Left lung (tissue), 4 donors: ENCODE measurements at regions not wholly inside any gene's neighbourhood (a gene's known extent, or its start where the extent isn't known, plus 50 kb on each side); places are given as distances from the start of the nearest gene placed in this dataset.
A peak's percentile ranks its signal among the peaks of the same experiment; 100 is the strongest.

Experiments
- ATAC-seq: fragments of 200-7000 bp; cut with Tn5 transposase; one replicate; pipeline ENCODE4 v1.9.1; 2020; ENCODE audit warnings: moderate library complexity
- DNase-seq, 4 donors: peaks; one replicate each; pipeline ENCODE4 v3.0.0-alpha.2; 2013 to 2020
- H3K27ac ChIP-seq, 2 donors: fragments of 200-600 bp; sonication (generic) in 1 of 2; one replicate each; pipeline versions ENCODE4 v1.5.0 to v1.8.0; 2020 to 2021
- H3K27me3 ChIP-seq, 2 donors: fragments of 200-600 bp; sonication (generic) in 1 of 2; one replicate each; pipeline versions ENCODE4 v1.5.0 to v1.8.0; 2020 to 2021
- H3K36me3 ChIP-seq, 2 donors: fragments of 200-600 bp; sonication (generic) in 1 of 2; one replicate each; pipeline versions ENCODE4 v1.5.0 to v1.8.0; 2020 to 2021
- H3K4me1 ChIP-seq, 2 donors: fragments of 200-600 bp; one replicate each; pipeline ENCODE4 v1.8.0; 2021
- H3K4me3 ChIP-seq, 2 donors: fragments of 200-600 bp; sonication (generic) in 1 of 2; one replicate each; pipeline versions ENCODE4 v1.5.0 to v1.8.0; 2020 to 2021; ENCODE audit warnings: mild to moderate bottlenecking in 1 of 2
- H3K9me3 ChIP-seq, 2 donors: fragments of 200-600 bp; sonication (generic) in 1 of 2; one replicate each; pipeline versions ENCODE4 v1.5.0 to v1.8.0; 2020 to 2021
- CTCF ChIP-seq, 2 donors: fragments of 200-600 bp; sonication (generic) in 1 of 2; IDR thresholded peaks; one replicate each; pipeline versions ENCODE4 v1.5.0 to v1.8.0; 2021; ENCODE audit warnings: antibody characterized with exemption in 2 of 2
- intact Hi-C, 2 donors: fragments of 100-400 bp; cut with DNase I; formaldehyde crosslinking; loops; one replicate each; pipeline versions ENCODE4 v1.11.2 to v1.14.2; 2022
- donor health status: DM: no; HTN: yes; CAD: no.
- donor health status: DM: no; HTN: no; CAD: no.

GRCh38 chrX:51407520-51408409 lies 75.1 kb downstream of the NUDT10 start:
- Histone ChIP-seq H3K36me3 (no peaks in the 10 kb centered on the region), H3K27ac (no peak overlapping the region), H3K4me3 (no peak overlapping the region), H3K4me1 (no peaks in the 10 kb centered on the region), H3K9me3 (no peaks in the 10 kb centered on the region), H3K27me3 (peaks cover 0 to 3% of the 10 kb centered on the region in 2 donors)
- no peak for ATAC-seq
- TF ChIP-seq CTCF (IDR thresholded peaks at IDR 0.05) = no peak
- DNase-seq = no peak
- intact Hi-C loops = no loop called here

- no peak for DNase-seq
- ATAC-seq = no peak
Observed at GRCh38 chrX:51406688-51407519, 74.3 kb downstream of the NUDT10 start.

GRCh38 chrX:51404445-51404844 lies 71.8 kb downstream of the NUDT10 start:
- peaks cover 0 to 3% of the 10 kb centered on the region in 2 donors for H3K27me3 ChIP-seq
- no peaks in the 10 kb centered on the region for H3K36me3 ChIP-seq
- H3K9me3 ChIP-seq = no peaks in the 10 kb centered on the region
- no peak for TF ChIP-seq CTCF (IDR thresholded peaks at IDR 0.05)
- no peaks in the 10 kb centered on the region for H3K4me1 ChIP-seq
- ATAC-seq (no peak), DNase-seq (no peak)
- H3K27ac ChIP-seq = no peak overlapping the region
- intact Hi-C loops = no loop called here
- no peak overlapping the region for H3K4me3 ChIP-seq

More at GRCh38 chrX:51406688-51407519, 74.3 kb downstream of the NUDT10 start:
- no peaks in the 10 kb centered on the region for H3K9me3 ChIP-seq
- intact Hi-C loops = no loop called here
- H3K4me3 ChIP-seq = no peak overlapping the region
- H3K27me3 ChIP-seq = peaks cover 0 to 3% of the 10 kb centered on the region in 2 donors
- no peak overlapping the region for H3K27ac ChIP-seq
- TF ChIP-seq CTCF (IDR thresholded peaks at IDR 0.05) = no peak
- no peaks in the 10 kb centered on the region for H3K4me1 ChIP-seq
- no peaks in the 10 kb centered on the region for H3K36me3 ChIP-seq

GRCh38 chrX:51395810-51396728 lies 63.4 kb downstream of the NUDT10 start:
- peak; percentile 86 for ATAC-seq
- DNase-seq = peak; percentile 34 to 51 (median 35)
- Histone ChIP-seq H3K9me3 (no peaks in the 10 kb centered on the region), H3K27ac (no peak overlapping the region), H3K4me3 (peak overlapping the region in 1 of 2 donors; percentile 29), H3K36me3 (no peaks in the 10 kb centered on the region), H3K27me3 (peaks cover 9 to 18% of the 10 kb centered on the region in 2 donors), H3K4me1 (no peaks in the 10 kb centered on the region)
- TF ChIP-seq CTCF (IDR thresholded peaks at IDR 0.05) = peak in 1 of 2 donors; percentile 31
- intact Hi-C loops = no loop called here
